Smooth muscle cell of the brain vasculature (primary cell): ENCODE measurements at regions not wholly inside any gene's neighbourhood (a gene's known extent, or its start where the extent isn't known, plus 50 kb on each side); places are given as distances from the start of the nearest gene placed in this dataset.
"Not testable (repeated sequence)": the region's sequence is repeated elsewhere in the genome, so short reads cannot be mapped to it uniquely, and the experiment has no call there.

ENCODE experiments used
- DNase-seq: peaks from one replicate; pipeline ENCODE4 v3.0.0-alpha.2; 2012; ENCODE audit warnings: low read depth, low spot score

GRCh38 chr16:62261760-62262159, 225.5 kb upstream of the CDH8 start:
- no peak for DNase-seq

DNA sequence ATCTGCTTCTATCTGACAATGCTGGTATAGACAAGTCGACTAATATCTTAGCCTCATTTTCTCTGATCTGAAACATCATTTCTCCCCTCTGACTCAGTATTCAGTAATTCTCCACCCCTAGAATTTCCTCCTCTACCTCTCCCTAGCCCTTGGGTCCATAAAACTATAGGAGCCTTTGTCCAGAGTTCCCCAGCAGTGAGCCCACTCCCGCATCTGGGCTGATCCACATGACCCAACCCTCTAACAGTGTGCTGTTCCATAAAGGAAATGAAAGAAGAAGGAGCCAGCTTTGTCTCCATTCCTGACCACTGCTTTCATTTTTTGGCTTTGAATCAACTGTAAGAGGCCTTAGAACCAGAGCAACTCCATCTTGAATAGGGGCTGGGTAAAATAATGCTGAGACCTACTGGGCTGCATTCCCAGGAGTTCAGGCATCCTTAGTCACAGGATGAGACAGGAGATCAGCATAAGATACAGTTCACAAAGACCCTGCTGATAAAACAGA, 222.7 kb upstream of the CDH8 start:
- not testable (repeated sequence) for DNase-seq

DNA sequence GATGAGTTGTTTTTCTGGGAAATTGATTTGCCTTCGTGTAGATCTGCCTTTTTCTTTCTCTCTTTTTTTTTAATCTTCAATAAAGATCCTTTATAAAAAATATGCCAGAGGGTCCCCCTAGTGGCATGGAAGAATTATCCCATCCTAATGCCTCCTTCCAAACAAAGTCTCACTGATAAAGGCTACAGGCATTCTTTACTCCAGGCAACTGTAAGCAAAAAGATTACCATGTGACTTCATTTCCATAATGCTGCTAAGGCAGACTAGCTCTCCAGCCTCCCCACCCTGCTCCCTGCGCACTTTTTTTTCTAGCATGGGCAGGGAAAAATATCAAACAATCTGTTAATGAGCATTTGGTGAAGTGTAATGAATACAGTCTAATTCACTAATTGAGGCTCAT, 220.2 kb upstream of the CDH8 start:
- no peak for DNase-seq

GRCh38 chr16:62254847-62255246, 218.6 kb upstream of the CDH8 start:
- no peak for DNase-seq

DNA sequence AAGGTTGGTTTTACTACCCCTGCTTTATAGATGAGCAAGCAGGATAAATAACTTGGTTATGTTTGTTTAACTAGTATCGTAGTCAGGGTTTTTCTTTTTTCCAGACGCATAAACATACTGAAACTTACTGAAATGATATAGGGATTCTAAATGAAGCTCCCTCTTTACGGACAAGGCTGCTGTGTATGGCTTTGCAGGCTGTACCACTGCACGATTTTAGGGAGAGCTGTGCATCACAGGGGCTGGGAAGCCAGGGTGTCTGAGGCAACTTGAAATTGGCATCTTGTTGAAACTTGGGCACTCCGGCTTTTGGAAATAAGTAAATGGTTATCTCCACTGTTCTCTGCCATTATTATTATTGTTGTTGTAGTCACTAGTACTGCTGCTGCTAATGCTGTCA, 218.1 kb upstream of the CDH8 start:
- no peak for DNase-seq

GRCh38 chr16:62253966-62254365, 217.7 kb upstream of the CDH8 start:
- DNase-seq, result no peak

DNA sequence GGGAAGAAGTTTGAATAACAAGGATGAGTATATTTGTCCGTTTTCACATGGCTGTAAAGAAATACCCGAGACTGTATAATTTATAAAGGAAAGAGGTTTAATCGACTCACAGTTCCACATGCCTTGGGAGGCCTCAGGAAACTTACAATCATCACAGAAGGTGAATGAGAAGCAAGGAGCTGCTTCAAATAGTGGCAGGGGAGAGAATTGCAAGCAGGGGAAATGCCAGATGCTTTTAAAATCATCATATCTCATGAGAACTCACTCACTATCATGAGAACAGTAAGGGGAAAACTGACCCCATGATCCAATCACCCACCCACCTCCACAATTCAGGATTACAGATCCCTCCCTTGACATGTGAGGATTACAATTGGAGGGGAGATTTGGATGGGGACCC, 212.8 kb upstream of the CDH8 start:
- DNase-seq, result no peak

DNA sequence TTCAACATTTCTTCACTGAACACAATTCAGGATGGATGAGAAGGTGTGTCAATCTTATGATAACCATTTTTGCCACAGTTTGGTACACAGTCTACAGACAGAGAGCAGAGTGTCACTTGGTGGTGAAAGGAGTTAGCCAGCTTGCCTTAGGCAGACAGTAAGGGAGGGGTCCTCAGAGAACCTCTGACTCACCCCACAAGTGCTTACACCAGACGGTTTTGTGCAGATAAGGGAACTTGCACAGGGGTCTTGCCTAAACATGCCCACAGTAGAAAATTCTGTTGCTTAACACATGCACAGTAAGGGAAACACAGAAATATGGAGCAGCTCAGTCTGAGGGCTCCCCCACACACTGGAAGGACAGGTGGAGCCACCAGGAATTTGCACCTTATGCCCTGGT, 204.5 kb upstream of the CDH8 start:
- no peak for DNase-seq

GRCh38 chr16:62225675-62226074, 189.4 kb upstream of the CDH8 start:
- DNase-seq, result no peak

DNA sequence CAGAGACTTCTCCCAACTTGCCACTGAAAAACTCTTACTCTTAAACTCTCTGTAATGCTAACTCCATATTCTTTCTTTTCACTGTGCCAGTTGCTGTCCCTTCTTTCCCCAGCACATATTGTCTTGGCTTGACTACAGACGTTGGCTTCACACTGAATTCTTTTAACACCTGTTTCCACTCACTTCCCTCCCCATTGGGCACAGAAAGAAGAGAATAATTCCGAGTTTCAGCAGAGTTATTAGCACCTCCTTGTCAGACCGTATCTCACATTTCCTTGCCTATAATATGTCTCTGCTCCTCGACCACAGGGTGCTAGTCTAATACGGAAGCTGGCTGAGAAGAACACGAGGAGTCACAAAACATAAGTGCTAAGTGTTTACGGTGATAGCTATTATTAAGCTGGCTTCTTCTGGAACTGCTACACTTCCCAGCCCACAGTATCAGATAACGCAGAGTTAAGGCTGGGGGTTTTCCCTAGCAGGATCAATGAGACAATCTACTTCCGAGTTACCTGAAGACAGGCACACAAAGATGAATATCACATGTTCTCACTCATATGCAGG, 188.5 kb upstream of the CDH8 start:
- no peak for DNase-seq

GRCh38 chr16:62216837-62217236, 180.6 kb upstream of the CDH8 start:
- DNase-seq, result no peak

DNA sequence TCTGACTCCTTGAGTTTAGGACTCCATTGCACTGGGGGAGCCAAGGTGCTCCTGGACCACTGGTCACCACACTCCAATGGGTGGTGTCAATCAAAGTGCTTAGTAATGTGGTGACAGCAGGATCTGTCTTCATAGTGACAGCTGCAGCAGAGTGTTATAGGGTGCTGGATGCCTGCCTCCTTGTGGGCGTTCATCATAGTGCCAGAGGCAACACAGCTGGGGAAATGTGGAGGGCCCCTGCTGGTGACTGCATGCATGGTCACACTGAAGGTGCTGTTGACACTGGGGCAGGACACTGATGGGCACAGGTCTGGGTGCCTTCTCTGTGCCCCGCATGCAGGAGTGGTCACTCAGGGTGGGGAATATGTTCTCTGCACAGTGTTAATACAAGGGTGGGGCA, 177.5 kb upstream of the CDH8 start:
- no peak for DNase-seq

DNA sequence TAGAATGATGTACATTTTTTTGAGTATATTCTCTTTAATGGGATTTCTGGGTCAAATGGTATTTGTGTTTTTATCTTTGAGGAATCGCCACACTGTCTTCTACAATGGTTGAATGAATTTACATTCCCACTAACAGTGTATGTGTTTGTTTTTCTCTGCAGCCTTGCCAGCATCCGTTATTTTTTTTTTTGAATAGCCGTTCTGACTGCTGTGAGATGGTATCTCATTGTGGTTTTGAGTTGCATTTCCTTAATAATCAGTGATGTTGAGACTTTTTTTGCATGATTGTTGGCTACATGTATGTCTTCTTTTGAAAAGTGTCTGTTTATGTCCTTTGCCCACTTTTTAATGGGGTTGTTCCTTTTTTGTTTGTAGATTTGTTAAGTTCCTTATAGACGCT, 172.7 kb upstream of the CDH8 start:
- DNase-seq, result no peak

DNA sequence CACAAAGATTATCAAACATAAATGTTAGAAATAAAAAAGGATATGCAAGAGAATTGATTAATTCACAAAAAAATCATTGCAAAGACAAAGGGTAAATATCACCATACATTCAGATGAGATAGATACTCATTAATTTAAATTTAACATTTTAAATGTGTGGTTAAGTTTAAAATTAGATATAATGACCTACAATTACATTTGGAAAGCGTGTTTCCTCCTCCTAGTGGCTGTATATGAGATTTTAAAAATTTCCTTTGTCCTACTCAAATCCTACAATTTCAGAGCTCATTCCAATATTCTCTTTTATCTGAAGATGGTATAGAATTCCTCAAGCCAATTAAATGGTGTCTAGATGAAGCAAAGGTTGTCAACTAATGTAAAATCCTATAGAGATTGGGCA, 169.2 kb upstream of the CDH8 start:
- DNase-seq, result no peak

DNA sequence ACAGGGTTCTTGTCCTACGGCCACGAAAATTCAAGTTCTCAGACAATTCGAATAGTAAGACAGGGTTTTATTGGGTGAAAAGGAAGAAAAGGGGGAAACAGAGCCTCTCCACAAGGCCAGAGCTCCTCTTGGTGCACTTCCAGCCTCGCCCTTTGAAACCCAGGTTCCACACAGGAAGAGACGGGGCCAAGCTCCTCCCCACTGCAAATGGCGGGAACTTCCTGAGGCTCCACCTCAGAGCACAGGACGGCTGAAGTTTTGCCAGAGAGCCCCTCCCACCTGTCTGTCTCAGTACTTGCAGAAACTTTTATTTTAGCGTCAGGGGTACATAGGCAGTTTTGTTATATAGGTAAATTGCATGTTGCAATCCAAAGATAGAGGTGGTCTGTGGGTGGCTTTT, 165.7 kb upstream of the CDH8 start:
- DNase-seq, result no peak

DNA sequence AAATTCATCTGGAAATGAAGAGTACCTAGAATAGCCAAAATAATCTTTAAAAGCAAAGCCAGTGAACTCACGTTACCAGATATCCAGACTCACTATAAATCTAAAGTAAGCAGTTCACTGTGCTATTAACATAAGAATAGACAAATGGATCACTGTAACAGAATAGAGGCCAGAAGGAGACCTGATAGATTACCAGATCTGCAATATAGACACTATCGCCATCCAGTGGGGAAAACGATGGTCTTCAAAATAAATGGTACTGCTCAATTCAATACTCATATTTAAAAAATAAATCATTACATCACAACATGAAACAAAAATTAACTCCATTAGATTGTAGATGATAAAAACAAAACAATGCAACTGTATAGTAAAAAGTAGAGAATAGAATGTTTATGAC, 158.6 kb upstream of the CDH8 start:
- DNase-seq, result no peak

GRCh38 chr16:62190426-62190825, 154.2 kb upstream of the CDH8 start:
- no peak for DNase-seq

- DNase-seq, result no peak
Observed at GRCh38 chr16:62177351-62178203, 141.3 kb upstream of the CDH8 start.

GRCh38 chr16:62170642-62171041, 134.4 kb upstream of the CDH8 start:
- no peak for DNase-seq

DNA sequence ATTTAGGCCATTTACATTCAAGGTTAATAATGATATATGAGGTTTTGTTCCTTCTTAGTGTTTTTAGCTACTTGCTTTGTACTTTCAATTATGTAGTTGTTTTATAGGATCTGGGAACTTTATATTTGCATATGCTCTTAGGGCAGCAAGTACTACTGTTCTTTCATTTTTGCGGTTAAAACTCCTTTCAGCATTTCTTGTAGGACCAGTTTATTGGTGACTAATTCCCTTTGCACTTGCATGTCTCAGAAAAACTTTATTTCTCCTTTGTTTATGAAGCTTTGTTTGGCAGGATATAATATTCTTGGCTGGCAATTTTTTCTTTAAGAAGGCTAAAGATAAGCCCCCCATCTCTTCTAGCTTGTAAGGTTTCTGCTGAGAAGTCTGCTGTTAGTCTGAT, 131.3 kb upstream of the CDH8 start:
- DNase-seq, result no peak

DNA sequence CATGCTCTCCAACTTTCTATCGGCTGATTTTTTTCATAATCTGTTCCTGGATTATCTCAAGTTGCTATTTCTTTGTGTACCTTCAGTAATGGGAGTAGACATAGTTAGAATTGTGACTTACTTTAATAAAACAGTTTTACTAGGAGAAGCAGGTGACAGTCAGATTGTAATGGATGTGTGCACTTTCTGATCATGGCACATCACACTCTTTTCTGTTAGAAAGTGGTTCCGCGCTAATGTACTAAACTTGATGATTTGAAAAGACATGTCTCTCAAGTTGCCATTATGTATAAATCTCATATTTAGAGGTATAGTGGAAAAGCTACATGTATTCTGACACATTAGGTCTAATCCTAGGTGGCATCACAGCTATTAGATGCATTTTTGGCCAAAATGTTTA, 121.3 kb upstream of the CDH8 start:
- DNase-seq, result no peak

GRCh38 chr16:62156971-62157370, 120.7 kb upstream of the CDH8 start:
- DNase-seq, result no peak

- DNase-seq, result no peak
Observed at GRCh38 chr16:62149631-62150030, 113.4 kb upstream of the CDH8 start.
